ENCODE measurements at regions not wholly inside any gene's neighbourhood (a gene's known extent, or its start where the extent isn't known, plus 50 kb on each side); places are given as distances from the start of the nearest gene placed in this dataset.

DNA sequence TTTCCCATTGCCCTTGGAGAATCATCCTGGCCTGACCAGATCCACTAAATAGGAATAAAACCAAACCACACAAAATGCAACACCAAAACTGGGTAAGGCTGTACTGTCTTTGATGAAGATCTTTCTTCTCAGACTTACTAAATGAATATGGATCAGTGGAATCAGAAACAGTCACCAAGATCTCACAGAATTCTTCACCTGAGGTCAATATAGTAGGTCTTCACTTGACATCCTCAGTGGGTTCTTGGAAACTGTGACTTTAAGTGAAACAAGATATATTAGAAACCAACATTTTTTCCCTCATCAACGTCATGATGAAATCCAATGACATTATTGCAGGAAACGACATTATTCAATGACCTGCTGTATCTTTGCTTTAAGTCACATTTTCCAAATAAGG, 526.2 kb downstream of the FUT8 start:
- H3K4me1 ChIP-seq, result no peaks in the 10 kb centered on the region
- WGBS, 5 donors, result 74 to 91% (median 79%) methylated on average over 2 of the region's 2 CpGs
- DNase-seq, result no peak
- no peak overlapping the region for H3K27ac ChIP-seq
- no peaks in the 10 kb centered on the region for H3K9me3 ChIP-seq
- H3K36me3 ChIP-seq, result no peaks in the 10 kb centered on the region
- H3K4me3 ChIP-seq, result no peak overlapping the region
- intact Hi-C loops (cut with DNase I; ENCODE audit: low total_unique reads), result no loop called here
- H3K27me3 ChIP-seq (replicated peaks in 1 of 7), result no peaks in the 10 kb centered on the region
- TF ChIP-seq CTCF (IDR thresholded peaks at IDR 0.05 in 8 of 11, conservative IDR thresholded peaks at IDR 0.05 in 3 of 11) (no peak), POLR2A (IDR thresholded peaks at IDR 0.05) (no peak), POLR2AphosphoS5 (IDR thresholded peaks at IDR 0.05) (no peak)

DNA sequence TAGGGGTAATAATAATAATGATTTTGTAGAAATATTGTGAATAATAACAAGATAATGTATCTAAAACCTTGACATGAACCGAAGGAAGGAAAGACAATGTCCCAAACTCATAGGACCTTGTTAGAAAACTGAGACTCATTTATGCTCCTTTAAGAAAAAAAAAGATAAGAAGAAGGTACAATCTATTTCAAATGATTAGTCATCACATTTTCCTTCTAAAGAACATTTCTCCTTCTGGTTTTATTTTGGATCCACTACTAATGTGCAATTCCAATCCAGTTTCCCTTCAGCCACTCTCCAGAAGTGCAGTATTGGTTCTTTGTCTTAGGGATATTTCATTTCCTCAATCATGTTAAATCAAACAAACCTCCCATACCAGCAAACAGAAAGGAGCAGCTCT, 526.7 kb downstream of the FUT8 start:
- H3K36me3 ChIP-seq, result no peaks in the 10 kb centered on the region
- H3K27ac ChIP-seq, result no peak overlapping the region
- WGBS, 5 donors, result 92 to 98% (median 95%) methylated on average over 1 of the region's 1 CpG
- intact Hi-C loops (cut with DNase I; ENCODE audit: low total_unique reads), result no loop called here
- H3K4me1 ChIP-seq, result no peaks in the 10 kb centered on the region
- H3K27me3 ChIP-seq (replicated peaks in 1 of 7), result no peaks in the 10 kb centered on the region
- H3K4me3 ChIP-seq, result no peak overlapping the region
- H3K9me3 ChIP-seq, result no peaks in the 10 kb centered on the region
- no peak for DNase-seq
- TF ChIP-seq POLR2AphosphoS5 (IDR thresholded peaks at IDR 0.05) (no peak), POLR2A (IDR thresholded peaks at IDR 0.05) (no peak), CTCF (IDR thresholded peaks at IDR 0.05 in 8 of 11, conservative IDR thresholded peaks at IDR 0.05 in 3 of 11) (no peak)

DNA sequence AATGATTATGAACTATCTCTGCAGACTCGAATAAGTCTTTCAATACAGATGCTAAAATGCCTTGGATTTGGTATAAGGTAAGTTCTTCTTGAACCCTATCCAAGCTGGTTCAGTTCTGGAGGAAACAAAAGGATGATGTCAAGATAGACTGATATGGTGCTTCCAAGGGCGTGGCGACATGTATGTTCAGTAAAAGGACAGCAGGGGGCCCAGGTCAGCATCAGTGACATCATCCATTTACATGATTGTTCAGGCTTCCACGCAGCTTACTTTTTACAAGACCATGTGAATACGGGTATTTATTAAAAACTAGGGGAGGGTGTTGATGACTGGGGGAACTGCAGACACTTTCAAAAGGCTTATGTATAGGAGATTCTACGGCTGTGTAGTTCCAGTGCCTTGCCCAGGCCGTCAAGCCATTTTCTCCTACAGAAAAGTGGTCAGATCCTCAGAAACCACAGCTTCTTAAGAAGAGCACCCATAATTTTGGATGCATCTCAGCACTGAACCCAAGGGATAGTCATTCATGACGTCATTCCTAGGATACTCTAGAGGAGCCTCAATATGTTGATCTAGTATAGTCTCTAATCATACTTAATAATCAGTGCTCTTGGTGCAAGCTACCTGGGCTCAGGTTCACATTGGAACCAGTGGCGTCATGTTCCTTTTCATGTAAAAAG, 527.7 kb downstream of the FUT8 start:
- WGBS, 5 donors, result 84 to 90% (median 89%) methylated on average over 9 of the region's 9 CpGs
- Histone ChIP-seq H3K27me3 (replicated peaks in 1 of 7) (no peaks in the 10 kb centered on the region), H3K27ac (no peak overlapping the region), H3K9me3 (no peaks in the 10 kb centered on the region), H3K4me1 (no peaks in the 10 kb centered on the region), H3K4me3 (no peak overlapping the region), H3K36me3 (no peaks in the 10 kb centered on the region)
- DNase-seq, result no peak
- intact Hi-C loops (cut with DNase I; ENCODE audit: low total_unique reads), result no loop called here
- TF ChIP-seq POLR2A (IDR thresholded peaks at IDR 0.05) (no peak), CTCF (IDR thresholded peaks at IDR 0.05 in 8 of 11, conservative IDR thresholded peaks at IDR 0.05 in 3 of 11) (peak in 3 of 11 experiments; percentile 6 to 13 (median 13)), POLR2AphosphoS5 (IDR thresholded peaks at IDR 0.05) (no peak)

- Histone ChIP-seq H3K9me3 (no peaks in the 10 kb centered on the region), H3K36me3 (no peaks in the 10 kb centered on the region), H3K27me3 (replicated peaks in 1 of 7) (no peaks in the 10 kb centered on the region), H3K4me3 (no peak overlapping the region), H3K27ac (no peak overlapping the region), H3K4me1 (no peaks in the 10 kb centered on the region)
- WGBS, 5 donors, result 78 to 90% (median 85%) methylated on average over 4 of the region's 4 CpGs
- intact Hi-C loops (cut with DNase I; ENCODE audit: low total_unique reads), result no loop called here
- TF ChIP-seq POLR2AphosphoS5 (IDR thresholded peaks at IDR 0.05) (no peak), CTCF (IDR thresholded peaks at IDR 0.05 in 8 of 11, conservative IDR thresholded peaks at IDR 0.05 in 3 of 11) (no peak), POLR2A (IDR thresholded peaks at IDR 0.05) (no peak)
- DNase-seq, result no peak
Observed at GRCh38 chr14:65941091-65941490, 528.6 kb downstream of the FUT8 start.
